ENCODE measurements at regions not wholly inside any gene's neighbourhood (a gene's known extent, or its start where the extent isn't known, plus 50 kb on each side); places are given as distances from the start of the nearest gene placed in this dataset.

DNA sequence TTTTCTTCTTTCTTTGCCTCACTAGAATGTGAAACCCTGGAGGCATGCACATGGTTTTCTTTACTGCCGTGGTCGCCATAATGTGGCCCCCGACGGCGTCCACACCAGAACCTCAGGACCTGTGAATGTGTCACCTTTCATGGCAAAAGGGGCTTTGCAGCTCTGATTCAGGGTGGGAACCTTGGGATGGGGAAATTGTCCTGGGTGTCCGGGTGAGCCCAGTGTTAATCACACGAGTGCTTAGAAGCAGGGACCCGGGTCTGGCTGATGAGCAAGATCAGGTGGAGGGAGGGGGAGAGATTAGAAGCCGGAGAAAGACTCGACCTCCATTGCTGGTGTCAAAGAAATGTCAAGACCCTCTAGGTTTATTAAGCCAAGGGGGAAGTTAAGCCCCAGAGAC lies 74.7 kb upstream of the SHISAL1 start:
- Mint-ChIP-seq H3K27me3 (peaks cover 47% of the 10 kb centered on the region), H3K27ac (peak overlapping the region in 1 of 2 donors; percentile 51), H3K9me3 (no peaks in the 10 kb centered on the region), H3K4me1 (no peaks in the 10 kb centered on the region), H3K4me3 (no peak overlapping the region)
- DNase-seq, result no peak
- ATAC-seq, result no peak

- ATAC-seq (no peak), DNase-seq (no peak)
- peaks cover 42% of the 10 kb centered on the region for H3K27me3 Mint-ChIP-seq
- H3K4me3 Mint-ChIP-seq, result no peak overlapping the region
- no peaks in the 10 kb centered on the region for H3K9me3 Mint-ChIP-seq
- H3K27ac Mint-ChIP-seq, result no peak overlapping the region
- no peaks in the 10 kb centered on the region for H3K4me1 Mint-ChIP-seq
Observed at GRCh38 chr22:44386386-44387035, 73.8 kb upstream of the SHISAL1 start.

DNA sequence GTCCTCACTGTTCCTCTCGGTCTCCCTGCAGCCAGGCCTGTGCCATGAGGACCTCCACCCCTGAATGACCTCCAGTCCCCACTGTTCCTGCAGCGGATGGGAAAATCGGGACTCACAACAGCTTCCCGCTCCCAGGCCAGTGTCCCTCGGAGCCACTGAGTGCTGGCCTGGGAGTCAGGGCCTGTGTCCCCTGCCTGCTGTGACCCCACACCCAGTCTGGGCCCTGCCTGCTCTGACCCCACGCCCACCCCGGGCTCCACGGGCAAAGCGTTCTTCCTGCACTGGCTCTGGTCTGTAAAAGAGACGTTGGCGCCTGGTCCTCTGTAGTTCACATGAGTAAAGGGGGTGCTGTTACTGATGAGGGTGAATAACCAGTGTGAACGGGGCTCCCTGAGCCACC lies 73.0 kb upstream of the SHISAL1 start:
- ATAC-seq (no peak), DNase-seq (no peak)
- Mint-ChIP-seq H3K27ac (peak overlapping the region in 1 of 2 donors; percentile 27), H3K4me1 (no peaks in the 10 kb centered on the region), H3K27me3 (peaks cover 41% of the 10 kb centered on the region), H3K4me3 (no peak overlapping the region), H3K9me3 (no peaks in the 10 kb centered on the region)

GRCh38 chr22:44385296-44385610 lies 72.5 kb upstream of the SHISAL1 start:
- Mint-ChIP-seq H3K9me3 (no peaks in the 10 kb centered on the region), H3K27me3 (peaks cover 41% of the 10 kb centered on the region), H3K4me1 (no peaks in the 10 kb centered on the region), H3K4me3 (no peak overlapping the region), H3K27ac (peak overlapping the region in 1 of 2 donors; percentile 86)
- DNase-seq (no peak), ATAC-seq (no peak)

DNA sequence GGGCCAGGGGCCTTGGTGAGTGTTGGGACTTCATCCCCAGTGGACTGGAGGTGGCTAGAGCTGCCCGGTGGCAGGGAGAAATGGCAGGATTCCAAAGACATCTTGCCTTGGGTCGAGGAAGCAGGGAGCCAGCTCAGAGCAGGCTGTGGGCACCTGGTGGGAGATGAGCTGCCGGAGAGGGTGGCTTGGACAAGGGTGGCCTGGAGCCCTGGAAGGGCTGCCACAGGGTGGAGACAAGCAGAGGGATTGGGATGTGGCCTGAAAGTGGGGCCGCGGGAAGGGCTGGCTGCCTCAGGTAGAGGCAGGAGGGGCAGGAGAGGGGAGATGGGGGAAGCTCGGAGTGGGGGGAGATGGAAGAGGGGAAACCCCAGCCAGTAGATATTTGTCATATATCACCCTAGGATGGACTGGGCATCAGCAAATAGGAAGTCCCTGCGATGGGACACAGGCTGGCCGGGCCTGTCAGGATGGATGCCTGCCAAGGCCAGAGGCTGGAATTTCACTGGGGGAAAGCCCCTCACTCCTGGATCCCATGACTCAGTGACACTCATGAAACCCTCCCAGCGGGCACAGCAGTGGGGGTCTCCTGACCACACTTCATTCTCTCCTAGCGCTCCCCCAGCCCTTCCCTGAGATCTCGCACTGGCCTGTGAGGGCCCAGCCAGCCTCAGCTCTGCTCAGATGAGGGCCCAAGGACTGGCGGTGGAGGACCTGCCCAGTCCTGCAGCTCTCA lies 72.0 kb upstream of the SHISAL1 start:
- ATAC-seq (no peak), DNase-seq (no peak)
- Mint-ChIP-seq H3K27ac (peak overlapping the region; percentile 50 to 57), H3K27me3 (peaks cover 41% of the 10 kb centered on the region), H3K4me3 (no peak overlapping the region), H3K4me1 (no peaks in the 10 kb centered on the region), H3K9me3 (no peaks in the 10 kb centered on the region)

- DNase-seq, result no peak
- Mint-ChIP-seq H3K4me3 (no peak overlapping the region), H3K27ac (peak overlapping the region; percentile 62 to 71), H3K27me3 (peaks cover 41% of the 10 kb centered on the region), H3K9me3 (no peaks in the 10 kb centered on the region), H3K4me1 (no peaks in the 10 kb centered on the region)
- ATAC-seq, result no peak
Observed at GRCh38 chr22:44383652-44384562, 71.2 kb upstream of the SHISAL1 start.

DNA sequence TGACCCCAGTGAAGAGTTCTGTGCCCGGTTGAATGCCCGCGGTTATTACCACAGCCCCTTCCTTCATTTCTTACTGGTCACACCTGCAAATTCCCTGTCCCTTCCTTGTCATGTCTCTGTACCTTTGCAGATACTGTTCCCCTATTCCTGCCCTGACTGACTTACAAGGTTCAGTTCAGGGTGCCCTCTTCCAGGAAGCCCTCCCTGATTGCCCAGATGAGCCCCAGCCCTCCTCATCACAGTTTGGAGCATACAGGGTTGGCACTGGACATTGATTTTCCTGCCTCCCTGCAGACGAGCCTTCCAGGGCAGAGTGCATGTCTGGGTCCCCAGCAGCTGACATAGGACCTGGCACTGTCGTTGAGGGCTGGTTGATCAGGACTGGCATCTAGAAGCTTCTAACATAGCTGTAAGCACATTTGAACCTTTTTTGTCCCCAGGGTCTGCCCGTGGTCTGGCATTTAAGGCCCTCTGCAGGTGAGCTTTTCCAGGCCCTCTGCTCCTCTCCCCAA lies 70.4 kb upstream of the SHISAL1 start:
- ATAC-seq, result no peak
- DNase-seq, result no peak
- Mint-ChIP-seq H3K27me3 (peaks cover 33% of the 10 kb centered on the region), H3K27ac (no peak overlapping the region), H3K9me3 (no peaks in the 10 kb centered on the region), H3K4me1 (no peaks in the 10 kb centered on the region), H3K4me3 (no peak overlapping the region)

- peaks cover 28% of the 10 kb centered on the region for H3K27me3 Mint-ChIP-seq
- H3K4me1 Mint-ChIP-seq, result no peaks in the 10 kb centered on the region
- H3K27ac Mint-ChIP-seq, result no peak overlapping the region
- DNase-seq, result no peak
- ATAC-seq, result no peak
- H3K4me3 Mint-ChIP-seq, result no peak overlapping the region
- H3K9me3 Mint-ChIP-seq, result peaks cover under 1 to 4% of the 10 kb centered on the region in 2 donors
Observed at GRCh38 chr22:44382116-44383038, 69.6 kb upstream of the SHISAL1 start.

DNA sequence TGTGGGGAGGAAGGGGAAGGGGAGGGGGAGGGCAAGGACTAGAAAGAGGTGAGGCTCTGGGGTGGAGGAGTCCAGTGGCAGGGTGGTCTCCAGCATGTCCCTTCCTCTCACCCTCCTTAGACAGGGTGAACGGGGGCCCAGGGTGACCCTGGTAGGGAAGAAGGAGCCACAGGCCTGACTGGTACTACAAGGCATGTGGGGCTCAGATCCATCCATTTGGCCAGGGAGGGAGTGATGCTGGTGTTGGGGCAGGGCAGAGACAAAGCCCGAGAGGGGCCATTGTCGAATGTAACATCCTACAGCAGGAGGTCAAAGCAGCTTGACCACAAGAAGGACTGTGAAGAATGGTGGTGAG lies 69.0 kb upstream of the SHISAL1 start:
- peaks cover 21% of the 10 kb centered on the region for H3K27me3 Mint-ChIP-seq
- no peak overlapping the region for H3K27ac Mint-ChIP-seq
- H3K9me3 Mint-ChIP-seq, result peaks cover 7 to 11% of the 10 kb centered on the region in 2 donors
- DNase-seq (no peak), ATAC-seq (no peak)
- H3K4me1 Mint-ChIP-seq, result no peaks in the 10 kb centered on the region
- H3K4me3 Mint-ChIP-seq, result no peak overlapping the region

GRCh38 chr22:44380756-44381486 lies 68.2 kb upstream of the SHISAL1 start:
- no peaks in the 10 kb centered on the region for H3K4me1 Mint-ChIP-seq
- H3K9me3 Mint-ChIP-seq, result peaks cover 14 to 15% of the 10 kb centered on the region in 2 donors
- ATAC-seq (no peak), DNase-seq (no peak)
- H3K27ac Mint-ChIP-seq, result no peak overlapping the region
- no peak overlapping the region for H3K4me3 Mint-ChIP-seq
- H3K27me3 Mint-ChIP-seq, result peaks cover 15% of the 10 kb centered on the region

GRCh38 chr22:44379817-44380755 lies 67.3 kb upstream of the SHISAL1 start:
- no peaks in the 10 kb centered on the region for H3K4me1 Mint-ChIP-seq
- peaks cover 15% of the 10 kb centered on the region for H3K27me3 Mint-ChIP-seq
- DNase-seq (no peak), ATAC-seq (no peak)
- no peak overlapping the region for H3K27ac Mint-ChIP-seq
- H3K9me3 Mint-ChIP-seq, result peaks cover 21% of the 10 kb centered on the region in 2 donors
- no peak overlapping the region for H3K4me3 Mint-ChIP-seq

GRCh38 chr22:44378380-44378779 lies 65.6 kb upstream of the SHISAL1 start:
- Mint-ChIP-seq H3K27me3 (peaks cover 11% of the 10 kb centered on the region), H3K4me1 (no peaks in the 10 kb centered on the region), H3K27ac (no peak overlapping the region), H3K9me3 (peaks cover 33 to 38% of the 10 kb centered on the region in 2 donors), H3K4me3 (no peak overlapping the region)
- DNase-seq (no peak), ATAC-seq (no peak)

DNA sequence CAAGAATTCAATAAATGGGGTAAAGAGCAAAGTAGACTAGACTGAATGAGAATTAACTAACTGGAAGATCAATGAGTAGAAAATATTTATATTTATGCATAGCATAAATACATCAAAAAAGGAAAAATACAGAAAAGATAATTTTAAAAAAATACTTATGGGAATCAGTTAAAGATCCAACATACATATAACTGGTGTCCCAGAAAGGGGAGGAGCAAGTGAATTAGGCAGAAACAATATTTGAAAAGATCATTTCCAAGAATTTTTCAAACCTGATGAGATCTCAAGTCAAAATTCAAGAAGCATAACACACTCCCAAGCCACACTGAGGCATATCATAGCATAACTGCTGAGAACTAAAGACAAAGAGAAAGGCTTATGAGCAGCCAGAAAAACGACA lies 62.7 kb upstream of the SHISAL1 start:
- H3K9me3 Mint-ChIP-seq, result peaks cover 33 to 39% of the 10 kb centered on the region in 2 donors
- no peak overlapping the region for H3K27ac Mint-ChIP-seq
- no peak for ATAC-seq
- no peak for DNase-seq
- H3K4me1 Mint-ChIP-seq, result no peaks in the 10 kb centered on the region
- H3K27me3 Mint-ChIP-seq, result no peaks in the 10 kb centered on the region
- no peak overlapping the region for H3K4me3 Mint-ChIP-seq
